ENCODE measurements at regions not wholly inside any gene's neighbourhood (a gene's known extent, or its start where the extent isn't known, plus 50 kb on each side); places are given as distances from the start of the nearest gene placed in this dataset.

DNA sequence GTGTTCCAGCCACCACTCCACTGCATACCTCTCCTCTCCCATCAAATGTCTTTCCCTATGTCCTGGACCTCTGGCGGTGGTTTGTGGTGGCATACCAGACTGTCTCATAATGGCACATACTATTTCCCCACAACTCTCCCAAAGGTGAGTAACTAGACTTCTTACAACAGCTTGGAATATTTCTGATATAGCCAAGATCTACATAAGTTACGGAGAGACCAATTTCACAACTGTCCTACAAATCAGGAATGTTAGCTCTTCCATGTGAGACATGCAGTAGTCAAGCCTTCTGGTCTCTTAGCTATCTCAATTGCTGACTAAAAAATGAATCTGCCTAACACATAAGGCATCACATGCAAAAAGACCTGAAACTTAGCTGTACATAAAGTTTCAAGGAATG, 588.9 kb downstream of the RNF144B start:
- no peak for TF ChIP-seq CTCF (conservative IDR thresholded peaks at IDR 0.05)

GRCh38 chr6:18976966-18977365, 589.8 kb downstream of the RNF144B start:
- TF ChIP-seq CTCF (conservative IDR thresholded peaks at IDR 0.05), result no peak
- H3K27ac ChIP-seq, result no peak overlapping the region

More for the DNA sequence above, 588.9 kb downstream of the RNF144B start:
- H3K27ac ChIP-seq, result no peak overlapping the region

DNA sequence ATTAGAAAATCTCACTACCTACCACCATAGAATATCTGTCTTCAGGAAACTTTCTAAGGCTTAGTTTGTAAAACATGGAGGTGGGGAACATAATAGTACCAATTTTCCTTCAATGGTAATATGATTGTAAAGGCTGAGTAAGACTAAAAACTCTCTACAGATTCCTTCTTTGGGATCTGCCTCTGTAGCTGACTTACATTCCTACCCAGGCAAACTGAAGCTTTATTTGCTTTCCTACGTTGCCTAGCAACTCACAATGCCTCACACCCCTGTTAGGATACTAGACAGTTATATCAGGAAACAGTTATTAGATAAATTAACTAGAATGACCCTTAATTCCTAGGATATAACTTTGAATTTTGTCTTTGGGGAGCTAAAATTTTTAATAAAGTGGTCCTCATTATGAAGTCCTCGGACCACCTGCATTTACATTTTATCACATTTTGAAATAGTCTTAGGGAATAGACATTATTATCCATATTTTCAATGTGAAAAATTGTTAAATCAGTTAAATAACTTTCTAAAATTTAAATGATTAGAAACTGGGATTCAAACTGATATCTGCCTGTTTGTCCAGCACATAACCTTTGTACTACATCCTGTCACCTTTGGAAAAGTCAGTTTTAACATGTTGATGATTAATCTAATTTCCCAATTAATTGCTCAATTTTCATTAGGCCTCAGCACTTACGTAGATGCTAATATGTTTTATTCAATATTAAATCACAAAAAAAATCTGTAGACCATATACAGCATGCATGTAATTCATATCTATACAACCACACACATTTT, 591.4 kb downstream of the RNF144B start:
- no peak for TF ChIP-seq CTCF (conservative IDR thresholded peaks at IDR 0.05)
- no peak overlapping the region for H3K27ac ChIP-seq

DNA sequence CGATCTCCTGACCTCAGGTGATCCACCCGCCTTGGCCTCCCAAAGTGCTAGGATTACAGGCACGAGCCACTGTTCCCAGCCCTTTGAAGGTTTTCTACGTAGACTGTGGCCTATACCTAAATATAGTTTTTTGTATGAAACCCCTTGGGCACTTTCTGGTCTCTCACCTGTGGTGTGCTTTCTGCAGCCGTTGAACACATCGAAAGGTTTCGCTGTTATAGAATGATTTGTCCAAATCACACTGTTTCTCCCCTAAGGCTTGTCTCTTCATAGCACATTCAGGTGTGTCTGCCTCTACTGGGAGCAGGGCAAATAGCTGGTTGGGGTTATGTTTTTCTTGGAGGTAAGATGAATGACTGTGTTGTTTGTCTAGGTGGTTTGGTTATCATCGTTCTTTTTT, 597.9 kb downstream of the RNF144B start:
- no peak for TF ChIP-seq CTCF (conservative IDR thresholded peaks at IDR 0.05)
- no peak overlapping the region for H3K27ac ChIP-seq

DNA sequence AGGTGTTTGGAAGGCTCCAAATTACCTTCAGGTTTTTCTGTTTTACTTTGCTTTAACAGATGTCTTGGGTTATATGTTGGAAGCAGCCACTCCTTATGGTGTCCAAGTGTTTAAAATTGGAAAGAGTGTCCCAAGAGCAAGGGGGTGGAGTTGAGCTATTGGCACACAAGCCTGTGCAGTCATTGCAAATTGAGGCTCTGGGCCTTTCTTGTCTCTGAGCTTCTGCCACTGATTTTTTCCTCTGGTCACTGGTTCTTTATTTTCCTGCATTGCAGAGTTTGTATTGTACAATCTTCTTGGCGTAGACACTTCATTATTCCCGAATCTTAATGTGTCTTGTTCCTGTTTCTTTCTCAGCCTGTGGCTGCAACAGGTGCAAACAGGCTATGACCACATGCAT, 598.8 kb downstream of the RNF144B start:
- H3K27ac ChIP-seq, result no peak overlapping the region

DNA sequence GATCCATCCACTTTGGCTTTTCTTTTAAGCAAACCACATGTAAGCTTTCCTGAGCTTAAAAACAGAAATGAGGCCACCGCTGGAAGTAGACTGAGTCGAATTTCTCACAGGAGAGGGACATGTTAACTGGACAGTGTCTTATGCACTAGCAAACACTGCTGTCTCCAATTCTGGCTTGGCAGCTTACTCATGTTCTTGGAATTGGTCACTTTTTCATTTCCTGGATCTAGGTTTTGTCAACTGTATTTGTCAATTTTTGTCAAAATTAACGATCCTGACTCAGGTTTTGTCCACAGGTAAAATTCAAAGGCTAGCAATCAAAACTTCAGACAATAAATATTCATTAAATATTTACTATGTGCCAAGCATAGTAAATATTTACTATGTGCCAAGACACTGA, 601.5 kb downstream of the RNF144B start:
- TF ChIP-seq CTCF (conservative IDR thresholded peaks at IDR 0.05), result no peak
- no peak overlapping the region for H3K27ac ChIP-seq

More for the DNA sequence above, 598.8 kb downstream of the RNF144B start:
- no peak for TF ChIP-seq CTCF (conservative IDR thresholded peaks at IDR 0.05)

GRCh38 chr6:18990059-18990978, 603.2 kb downstream of the RNF144B start:
- no peak overlapping the region for H3K27ac ChIP-seq
- TF ChIP-seq CTCF (conservative IDR thresholded peaks at IDR 0.05), result peak; percentile 63
